OCI-LY7 (cell line): ENCODE measurements at regions not wholly inside any gene's neighbourhood (a gene's known extent, or its start where the extent isn't known, plus 50 kb on each side); places are given as distances from the start of the nearest gene placed in this dataset.

Experiments used
- CTCF ChIP-seq: fragments of 200-600 bp; sonication (generic); conservative IDR thresholded peaks from 2 replicates; pipeline ENCODE4 v1.5.1; 2014; ENCODE audit warnings: mild to moderate bottlenecking, antibody characterized with exemption, low read length, moderate library complexity, mixed read lengths
- EZH2phosphoT487 ChIP-seq: fragments of 200-600 bp; sonication (generic); IDR thresholded peaks from 2 replicates; pipeline ENCODE4 v1.6.1; 2018; ENCODE audit warnings: low read depth, borderline replicate concordance, mild to moderate bottlenecking, mixed run types, antibody characterized with exemption, low read length, moderate library complexity, mixed read lengths

GRCh38 chr1:29920316-29920715, 684.0 kb downstream of the PTPRU start:
- no peak for TF ChIP-seq CTCF
- TF ChIP-seq EZH2phosphoT487 = no peak
